Activated CD4-positive, alpha-beta T cell treated with anti-CD3 and anti-CD28 coated beads, Interleukin-2, Interleukin-4, amounts not matched to agents 100 ng/mL and 50 ng/mL, durations not matched to agents 16 hours and 8 hours (primary cell): ENCODE measurements at regions not wholly inside any gene's neighbourhood (a gene's known extent, or its start where the extent isn't known, plus 50 kb on each side); places are given as distances from the start of the nearest gene placed in this dataset.

ENCODE experiments used
- DNase-seq: peaks from one replicate; pipeline ENCODE4 v3.0.0-alpha.2; 2020; ENCODE audit warnings: low spot score

DNA sequence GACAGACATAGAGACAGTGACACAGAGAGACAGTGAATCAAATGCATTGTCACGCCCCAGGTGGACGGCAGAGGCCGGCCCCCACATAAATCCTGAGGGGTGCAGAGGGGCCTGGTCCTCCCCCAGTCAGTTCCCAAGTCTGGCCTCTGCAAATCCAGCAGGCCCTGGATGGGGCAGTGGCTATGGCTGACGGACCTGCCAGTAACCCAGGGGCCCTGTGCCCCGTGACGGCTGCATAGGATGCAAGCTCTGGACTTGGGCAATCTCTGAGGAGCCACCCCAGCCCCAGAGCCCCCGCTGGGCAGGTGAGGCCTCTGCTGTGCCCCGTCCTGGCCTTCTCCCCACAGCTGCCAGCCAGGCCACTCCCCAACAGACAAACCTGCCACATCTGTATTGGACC, 204.5 kb downstream of the BRD1 start:
- DNase-seq: no peak

DNA sequence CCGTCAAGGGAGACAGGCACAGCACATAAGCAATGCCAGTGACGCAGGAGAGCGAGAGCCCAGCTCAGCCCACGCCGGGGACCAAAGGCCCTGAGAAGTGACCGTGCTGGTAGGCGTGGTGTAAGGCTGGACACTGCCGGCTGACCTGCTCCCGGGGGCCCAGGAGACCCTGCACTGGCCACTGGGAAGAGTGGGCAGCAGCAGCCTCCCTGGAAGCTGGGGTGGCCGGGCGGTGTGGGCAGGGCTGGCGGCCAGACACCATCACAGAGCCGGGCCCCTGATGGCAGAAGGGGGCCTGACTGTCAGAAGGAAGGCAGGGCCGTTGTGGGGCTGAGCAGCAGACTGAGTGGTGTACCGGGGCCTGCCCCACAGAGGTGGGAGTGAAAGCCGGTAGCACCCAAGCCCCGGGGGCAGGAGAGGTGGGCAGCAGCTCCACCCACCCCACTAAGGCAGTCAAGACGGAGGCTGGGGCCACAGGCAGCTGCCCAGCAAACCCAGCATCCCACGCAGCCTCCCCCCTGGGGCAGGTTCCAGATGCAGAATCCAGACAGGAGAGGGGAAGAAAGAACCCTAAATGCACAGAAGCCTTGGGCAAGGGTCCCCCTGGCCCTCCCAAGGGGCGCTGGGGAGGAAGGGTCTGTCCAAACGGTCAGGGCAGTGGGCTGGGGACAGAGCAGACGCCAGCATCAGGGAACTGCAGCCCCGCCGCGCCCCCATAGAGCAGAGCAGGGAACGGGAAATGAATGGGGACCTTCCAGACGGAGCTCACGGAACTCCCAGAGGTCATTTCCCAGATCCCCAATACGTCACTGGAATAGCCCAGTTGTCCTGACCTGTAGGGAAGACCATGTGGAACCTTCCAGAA, 205.2 kb downstream of the BRD1 start:
- DNase-seq: no peak

DNA sequence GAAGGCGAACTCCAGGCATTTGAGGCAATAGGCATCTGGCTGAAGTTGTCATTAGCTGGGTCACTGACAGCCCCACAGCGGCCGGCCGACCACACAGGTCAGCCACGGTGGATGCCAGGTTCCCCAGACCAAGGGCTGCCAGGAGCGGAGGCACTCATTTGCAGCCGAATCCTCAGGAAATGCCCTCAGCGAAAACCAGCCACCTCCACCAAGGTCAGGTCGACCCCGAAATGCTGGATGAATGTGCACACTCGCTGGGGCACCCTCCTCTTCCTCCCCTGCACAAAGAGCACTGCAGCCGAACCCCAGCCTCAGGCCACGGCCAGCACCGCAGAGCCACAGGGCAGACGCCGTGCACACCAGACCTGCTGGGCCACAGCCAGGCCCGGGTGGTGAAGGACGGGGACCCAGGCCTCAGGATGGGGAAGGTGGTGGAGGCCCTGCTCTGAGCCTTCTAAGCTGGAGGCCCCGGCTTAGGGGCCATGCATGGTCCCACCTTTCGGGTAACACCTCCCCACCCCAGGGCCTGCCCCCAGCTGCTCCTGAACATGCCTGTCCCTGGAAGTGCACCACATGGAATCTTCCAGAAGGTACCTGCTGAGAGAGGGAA, 206.0 kb downstream of the BRD1 start:
- DNase-seq: no peak

DNA sequence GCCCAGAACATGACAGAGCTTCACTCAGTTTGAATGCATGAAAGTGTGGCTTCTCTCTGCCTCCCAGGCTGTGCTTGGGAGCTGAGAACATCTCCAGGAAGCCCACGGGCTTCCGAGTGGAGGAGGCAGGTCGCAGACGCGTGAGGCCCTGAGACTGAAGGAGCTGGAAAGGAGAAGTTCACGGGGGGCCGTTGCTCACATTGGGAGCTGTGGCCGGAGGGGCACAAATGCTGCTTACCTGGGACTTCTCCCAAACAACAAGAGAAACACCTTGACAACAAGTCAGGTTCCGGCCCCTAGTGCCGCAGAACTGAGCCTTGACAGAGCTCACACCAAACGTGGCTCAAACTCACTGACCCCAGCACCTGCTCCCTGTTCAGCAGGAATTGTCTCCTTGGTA, 207.0 kb downstream of the BRD1 start:
- DNase-seq: no peak

DNA sequence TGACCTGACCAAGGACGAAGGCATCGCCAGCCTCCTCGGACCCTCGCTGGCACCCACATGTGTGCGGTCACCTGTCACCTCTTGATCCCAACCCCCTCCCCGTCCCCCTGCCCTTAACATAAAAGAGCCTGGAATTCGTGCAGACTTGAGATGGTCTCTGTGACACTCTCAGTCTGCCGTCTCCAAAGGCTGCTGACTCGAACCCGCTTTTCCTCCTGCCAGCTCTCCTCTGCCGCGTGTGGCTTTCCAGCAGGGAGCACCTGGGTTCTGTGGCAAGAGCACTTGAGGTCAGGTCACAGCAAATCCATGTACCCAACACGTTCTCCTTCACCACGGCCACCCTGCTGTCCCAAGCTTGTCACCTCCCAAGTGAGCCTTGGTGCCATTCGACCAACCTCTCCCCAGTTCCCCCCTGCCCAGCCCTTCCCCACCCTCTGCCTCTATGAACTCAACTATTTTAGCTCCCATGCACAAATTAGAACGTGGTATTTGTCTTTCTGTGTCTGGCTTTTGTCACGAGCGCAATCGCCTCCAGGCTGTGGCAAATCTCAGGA, 207.6 kb downstream of the BRD1 start:
- no peak for DNase-seq

DNA sequence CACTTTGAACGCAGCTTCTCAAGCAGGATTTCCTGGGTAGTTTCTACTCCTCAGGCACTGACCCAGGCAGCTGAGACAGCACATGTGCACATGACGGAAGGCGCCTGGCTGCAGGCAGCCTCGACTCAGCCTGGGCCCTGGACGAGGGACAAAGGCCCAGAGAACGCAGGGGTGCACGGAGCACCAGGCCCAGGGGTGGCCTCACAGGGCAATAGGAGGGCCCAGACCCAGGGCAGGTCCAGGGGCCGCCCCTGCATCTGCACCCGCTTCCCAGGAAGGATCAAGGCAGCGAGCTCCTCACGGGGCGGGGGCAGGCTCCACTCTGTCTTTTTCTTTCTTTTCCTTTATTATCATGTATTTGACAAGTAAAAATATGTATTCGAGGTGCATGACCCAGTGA, 208.4 kb downstream of the BRD1 start:
- DNase-seq: no peak

DNA sequence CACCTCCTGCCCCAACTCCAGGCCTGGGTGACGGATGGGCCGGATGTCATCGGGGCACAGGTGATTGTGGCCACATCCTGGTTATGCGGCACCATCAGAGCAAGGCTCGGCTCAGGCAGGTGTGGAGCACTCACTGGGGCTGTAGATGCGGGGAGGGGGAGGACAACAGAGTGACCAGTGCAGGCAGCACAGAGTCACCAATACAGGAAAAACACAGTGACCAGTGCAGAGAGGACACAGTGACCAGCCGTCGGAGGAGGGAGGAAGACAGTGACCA, 209.1 kb downstream of the BRD1 start:
- no peak for DNase-seq

DNA sequence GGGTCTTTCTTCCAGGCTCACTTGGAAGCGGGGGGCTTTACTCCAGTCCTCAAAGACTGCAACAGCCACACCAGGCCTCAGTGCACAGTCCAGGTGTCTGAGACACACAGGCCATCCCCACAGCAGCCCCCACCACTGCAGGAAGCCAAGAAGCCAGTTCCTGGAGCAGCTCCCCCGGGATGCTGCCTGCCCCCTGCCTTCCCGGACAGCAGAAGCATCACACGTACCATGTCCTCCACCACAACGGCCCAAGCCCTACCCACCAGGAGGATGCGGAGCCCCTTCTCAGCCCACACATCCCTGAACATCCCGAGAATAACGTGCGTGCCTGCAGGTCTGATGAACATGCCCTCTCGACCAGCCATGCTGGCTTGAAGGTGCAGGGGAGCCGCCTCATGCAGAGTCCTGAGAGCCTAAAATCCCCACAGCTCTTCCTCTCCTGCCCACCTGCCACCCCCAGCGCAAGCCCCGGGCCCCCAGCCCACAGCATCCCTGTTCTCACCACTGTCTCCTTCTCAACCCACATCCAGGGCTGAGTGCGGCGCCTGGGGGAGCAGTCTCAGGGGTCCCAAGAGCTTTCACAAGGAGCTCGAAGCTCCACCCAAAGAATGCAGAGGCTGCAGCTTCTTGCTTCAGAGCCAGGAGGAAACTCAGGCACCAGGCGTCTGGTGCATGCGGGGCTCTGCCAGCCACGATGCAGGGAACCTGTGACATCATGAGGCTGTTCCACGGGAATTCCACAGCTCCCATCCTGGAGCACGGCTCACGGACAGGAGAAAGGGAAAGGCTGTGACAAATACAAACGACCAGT, 209.6 kb downstream of the BRD1 start:
- no peak for DNase-seq

DNA sequence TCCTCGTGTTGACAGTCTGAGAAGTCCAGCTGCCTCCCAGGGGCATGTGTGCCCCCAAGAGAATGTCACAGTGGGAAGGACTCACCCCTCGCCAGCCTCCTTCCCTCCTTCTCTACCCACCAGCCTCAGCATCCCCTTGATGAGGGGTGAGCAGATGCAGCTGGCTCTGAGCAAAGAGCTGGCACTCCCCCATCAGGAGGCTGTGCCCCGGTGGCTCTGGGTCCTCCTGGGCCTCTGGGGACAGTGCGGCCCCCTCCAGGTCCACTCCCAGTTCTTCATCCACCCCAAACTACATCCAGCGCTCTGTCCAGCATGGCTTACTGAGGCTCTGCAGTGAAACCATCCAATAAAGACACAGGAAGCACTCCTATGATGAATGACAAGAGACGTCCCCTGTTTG, 210.4 kb downstream of the BRD1 start:
- no peak for DNase-seq

DNA sequence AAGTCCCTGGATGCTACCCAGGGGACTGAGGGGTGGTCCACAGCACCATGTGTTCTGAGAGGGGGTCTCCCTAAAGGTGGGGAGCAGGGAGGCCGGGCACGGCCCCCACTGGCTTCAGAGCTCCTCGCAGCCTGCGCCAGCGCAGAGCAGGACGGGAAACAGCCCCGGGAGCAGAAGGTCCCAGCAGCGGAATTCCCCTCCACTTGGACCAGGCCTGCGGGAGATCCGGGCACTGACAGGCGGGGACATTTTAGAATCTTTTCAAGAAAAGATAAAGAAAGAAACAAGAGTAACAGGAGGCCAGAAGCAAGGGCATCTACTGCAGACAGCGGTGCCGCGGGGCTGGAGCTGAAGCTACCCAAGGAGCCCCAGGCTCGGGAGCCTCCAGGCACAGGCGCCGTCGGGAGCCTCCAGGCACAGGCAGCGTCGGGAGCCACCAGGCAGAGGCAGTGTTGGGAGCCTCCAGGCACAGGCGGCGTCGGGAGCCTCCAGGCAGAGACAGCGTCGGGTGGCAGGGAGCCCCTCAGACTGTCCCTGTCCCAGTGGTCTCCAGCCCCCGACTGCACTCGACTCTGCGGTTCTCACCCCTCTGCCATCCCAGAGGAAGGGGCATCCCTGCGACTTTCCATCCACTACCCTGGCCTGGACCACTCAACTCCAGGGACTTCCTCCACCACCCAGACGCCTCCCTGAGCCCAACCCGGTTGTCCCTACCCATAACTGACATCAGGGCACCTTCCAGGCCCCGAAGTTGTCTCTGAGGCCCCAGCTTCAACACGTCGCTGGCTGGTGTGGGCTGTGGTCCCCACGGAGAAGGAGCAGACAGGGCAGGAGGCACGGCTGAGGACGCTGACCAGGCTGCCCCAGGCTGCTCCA, 211.1 kb downstream of the BRD1 start:
- no peak for DNase-seq

DNA sequence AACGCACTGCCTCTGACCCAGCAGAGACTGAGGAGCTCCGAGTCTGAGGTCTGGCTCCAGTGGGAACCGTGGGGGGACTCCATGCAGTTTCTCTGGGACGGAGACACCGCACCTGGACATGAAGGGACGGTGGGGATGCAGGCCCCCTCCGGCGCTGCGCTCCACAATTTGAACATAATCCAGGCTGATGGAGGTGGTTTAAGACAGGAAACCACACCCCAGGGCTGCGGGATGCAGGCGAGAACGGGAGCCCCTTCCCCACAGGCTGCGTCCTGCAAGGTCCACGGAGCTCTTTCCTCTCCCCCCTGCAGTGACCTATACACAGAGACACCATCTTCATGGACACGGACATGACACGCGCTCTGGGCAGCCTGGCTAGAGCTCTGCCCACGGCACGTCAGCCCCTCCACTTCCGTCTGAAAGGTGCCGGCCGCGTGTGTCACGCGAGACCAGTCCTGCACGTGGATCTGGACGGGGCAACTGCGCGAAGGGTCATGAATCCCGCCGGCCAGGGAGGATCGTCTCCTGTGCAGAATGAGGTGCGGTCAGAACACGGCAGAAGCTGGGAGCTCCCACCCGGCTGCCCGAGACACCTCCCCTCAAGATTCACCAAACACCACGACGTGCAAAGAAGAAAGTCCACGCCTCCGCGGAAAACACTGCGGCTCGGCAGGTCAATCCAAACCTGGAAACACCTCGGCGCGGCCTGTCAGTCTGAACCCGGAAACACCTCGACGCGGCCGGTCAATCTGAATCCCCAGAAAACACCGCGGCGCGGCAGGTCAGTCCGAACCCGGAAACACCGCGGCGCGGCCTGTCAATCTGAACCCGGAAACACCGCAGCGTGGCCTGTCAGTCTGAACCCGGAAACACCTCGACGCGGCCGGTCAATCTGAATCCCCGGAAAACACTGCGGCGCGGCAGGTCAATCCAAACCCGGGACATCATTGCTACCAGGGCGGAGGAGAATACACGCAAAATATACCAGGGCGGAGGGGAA, 212.4 kb downstream of the BRD1 start:
- DNase-seq: no peak

DNA sequence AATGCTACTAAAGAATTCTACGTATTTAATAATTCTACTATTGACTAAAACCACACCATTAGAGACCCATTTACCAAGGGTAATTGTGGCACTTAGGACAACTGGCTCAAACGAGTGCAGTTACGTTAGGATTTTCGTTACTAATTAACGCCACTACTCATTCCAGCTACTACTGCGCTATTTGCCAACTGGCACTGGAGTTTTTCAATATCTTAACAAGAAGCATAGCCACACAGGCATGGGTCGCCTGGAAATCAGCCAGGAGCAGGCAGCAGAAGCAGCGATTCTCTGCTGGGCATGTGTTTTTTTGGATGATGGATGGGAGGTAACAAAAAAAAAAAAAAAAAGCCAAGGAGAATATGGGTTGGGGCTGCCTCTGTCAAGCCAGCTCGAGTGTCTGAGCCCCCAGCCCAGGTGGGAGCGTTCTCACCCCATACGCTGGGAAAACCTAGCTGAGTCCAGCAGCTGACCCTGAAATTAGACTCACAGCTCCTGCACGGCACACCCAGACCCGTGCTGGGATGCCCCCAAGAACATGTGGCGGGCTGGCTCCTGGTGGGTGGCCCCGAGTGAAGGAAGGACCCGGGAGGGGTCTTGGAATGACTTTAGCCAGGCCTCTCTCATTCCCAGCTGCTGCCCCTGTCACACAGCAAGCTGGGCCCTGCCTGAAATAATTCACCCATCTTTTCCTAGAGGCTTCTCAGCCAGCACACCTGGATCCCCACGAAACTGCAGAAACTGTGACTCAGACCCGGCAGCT, 214.0 kb downstream of the BRD1 start:
- DNase-seq: no peak

DNA sequence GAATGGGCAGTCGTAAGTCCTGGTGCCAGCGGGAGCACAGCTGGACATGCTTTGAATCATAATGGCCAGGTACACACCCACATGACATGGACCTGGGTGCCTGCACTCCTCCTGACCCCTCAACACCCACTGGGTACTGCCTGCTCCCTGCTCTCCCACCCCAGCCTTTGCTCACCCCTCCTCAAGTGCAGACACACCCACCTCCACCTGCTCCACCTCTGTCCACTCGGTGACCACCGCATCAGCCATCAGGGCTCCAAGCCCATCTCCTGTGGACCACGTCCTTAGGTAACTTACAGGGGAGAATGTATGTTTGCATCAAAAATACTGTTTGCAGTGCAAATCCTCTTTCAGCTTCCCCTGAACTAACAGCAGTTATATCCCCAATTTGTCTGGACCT, 214.6 kb downstream of the BRD1 start:
- no peak for DNase-seq

DNA sequence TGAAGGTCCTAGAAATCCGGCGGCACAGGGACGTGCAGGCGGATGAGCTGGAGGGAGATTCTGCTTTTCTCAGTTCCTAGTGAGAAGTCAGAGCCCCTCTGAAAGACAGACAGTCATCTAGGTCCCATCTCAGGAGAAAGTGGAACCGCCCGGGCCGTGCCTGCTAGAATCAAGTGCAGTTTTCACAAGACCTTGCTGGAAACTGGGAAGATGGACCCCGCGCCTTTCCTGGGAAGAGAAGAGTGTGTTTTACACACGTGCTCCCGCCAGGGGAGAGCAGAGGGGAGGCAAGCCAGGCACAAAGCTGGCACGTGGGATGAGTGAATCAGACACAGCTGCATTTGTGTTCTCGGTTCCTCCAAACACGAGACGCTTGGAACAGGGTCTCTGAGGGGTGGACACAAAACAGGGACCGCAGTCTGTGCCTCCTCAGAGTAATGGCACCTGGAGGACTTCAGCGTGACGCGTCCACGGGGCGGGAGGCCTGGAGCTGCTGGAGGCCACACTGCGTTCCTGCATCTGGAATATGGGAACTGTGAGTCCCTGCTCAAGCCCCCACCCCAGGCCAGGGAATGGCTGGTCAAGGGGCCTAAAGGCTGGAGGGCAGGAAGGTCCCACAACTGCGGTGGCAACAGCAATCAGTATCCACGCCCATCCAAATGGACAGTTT, 218.3 kb downstream of the BRD1 start:
- DNase-seq: no peak

DNA sequence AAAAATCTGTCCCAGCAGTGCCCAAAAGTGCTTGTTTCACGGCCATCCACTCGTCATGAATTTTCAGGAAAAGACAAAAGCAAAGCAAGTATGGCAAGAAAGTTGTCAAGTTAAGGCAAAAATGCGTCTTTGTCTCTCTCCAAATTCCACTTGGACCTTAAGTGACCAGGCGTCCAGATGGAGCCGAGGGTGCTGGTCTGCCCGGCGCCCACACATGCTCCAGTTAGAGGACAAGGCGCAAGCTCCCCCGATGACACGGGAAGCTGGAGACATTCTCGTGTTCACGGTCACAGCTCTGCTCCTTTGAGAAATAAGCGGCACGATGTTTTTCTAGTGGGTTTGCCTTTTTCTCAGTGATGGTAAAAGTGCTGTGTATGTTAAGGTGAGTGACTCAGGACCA, 219.0 kb downstream of the BRD1 start:
- no peak for DNase-seq

DNA sequence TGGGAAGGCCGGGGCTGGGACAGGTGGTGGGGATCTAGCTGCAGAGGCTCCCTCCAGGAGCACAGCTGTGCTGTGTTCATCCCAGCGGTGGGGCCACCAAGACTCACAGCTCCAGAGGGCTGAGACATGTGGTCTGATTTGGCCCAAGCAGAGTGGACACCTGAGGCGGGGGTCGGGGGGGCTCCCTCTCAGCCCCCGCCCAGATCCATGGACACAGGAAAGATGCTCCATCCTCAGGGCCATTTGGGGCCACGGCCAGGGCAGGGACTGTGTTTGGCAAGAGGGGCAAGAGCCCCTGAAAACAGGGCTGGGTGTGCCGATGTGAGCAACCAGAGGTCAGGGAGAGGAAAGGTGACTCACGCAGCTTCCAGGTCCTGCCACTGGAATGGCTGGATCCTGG, 219.4 kb downstream of the BRD1 start:
- DNase-seq: no peak

DNA sequence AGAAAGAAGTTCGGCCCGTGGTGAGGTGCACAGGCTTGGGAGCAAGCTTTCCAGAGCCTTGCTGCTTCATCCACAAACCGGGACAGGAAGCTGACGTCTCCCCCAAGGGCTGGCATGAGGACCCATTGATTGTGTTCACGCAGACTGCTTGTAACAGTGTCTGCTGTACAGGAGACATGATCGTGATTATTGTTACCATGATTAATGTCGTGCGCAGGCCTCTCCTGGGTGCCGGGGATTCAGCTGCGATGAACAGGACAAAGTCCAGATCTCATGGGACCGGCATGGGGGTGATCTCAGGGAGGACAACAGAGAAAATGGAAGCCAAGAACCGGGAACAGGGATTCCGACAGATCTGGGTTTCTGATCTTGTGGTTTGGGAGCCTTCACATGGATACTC, 219.9 kb downstream of the BRD1 start:
- DNase-seq: no peak

DNA sequence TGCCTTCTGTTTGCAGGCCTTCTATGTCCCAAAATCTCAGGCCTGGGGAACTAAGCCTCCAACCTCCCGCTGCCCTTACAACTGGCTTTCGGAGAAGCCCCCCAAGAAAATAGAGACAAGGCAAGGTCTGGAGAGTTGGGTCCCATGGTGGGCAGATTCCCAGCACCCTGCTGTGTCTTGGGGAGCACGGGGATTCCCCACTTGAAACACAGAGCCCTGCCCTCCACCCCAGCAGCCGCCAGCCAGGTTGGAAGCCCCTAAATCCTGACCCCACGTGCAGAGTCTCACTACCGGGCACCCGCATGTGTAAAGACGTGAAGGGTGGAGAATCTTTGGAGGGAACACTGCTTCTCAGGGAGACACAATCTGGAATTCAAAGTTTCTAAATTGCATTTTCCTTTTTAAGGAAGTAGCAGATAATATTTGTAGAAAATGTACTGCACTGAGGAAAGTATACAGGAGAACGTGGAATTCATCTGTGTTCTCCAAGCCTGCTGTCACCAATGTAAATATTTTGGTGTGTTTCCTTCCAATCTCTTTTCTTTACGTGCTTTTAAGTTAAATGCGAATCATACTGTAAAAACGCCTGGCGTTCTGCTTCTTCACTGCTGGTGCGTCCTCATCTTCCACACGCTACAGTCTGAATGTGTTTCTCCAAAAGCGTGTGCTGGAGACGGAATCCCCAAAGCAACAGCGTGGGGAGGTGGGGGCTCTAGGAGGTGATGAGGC, 220.9 kb downstream of the BRD1 start:
- DNase-seq: no peak
